ENCODE measurements at regions not wholly inside any gene's neighbourhood (a gene's known extent, or its start where the extent isn't known, plus 50 kb on each side); places are given as distances from the start of the nearest gene placed in this dataset.

DNA sequence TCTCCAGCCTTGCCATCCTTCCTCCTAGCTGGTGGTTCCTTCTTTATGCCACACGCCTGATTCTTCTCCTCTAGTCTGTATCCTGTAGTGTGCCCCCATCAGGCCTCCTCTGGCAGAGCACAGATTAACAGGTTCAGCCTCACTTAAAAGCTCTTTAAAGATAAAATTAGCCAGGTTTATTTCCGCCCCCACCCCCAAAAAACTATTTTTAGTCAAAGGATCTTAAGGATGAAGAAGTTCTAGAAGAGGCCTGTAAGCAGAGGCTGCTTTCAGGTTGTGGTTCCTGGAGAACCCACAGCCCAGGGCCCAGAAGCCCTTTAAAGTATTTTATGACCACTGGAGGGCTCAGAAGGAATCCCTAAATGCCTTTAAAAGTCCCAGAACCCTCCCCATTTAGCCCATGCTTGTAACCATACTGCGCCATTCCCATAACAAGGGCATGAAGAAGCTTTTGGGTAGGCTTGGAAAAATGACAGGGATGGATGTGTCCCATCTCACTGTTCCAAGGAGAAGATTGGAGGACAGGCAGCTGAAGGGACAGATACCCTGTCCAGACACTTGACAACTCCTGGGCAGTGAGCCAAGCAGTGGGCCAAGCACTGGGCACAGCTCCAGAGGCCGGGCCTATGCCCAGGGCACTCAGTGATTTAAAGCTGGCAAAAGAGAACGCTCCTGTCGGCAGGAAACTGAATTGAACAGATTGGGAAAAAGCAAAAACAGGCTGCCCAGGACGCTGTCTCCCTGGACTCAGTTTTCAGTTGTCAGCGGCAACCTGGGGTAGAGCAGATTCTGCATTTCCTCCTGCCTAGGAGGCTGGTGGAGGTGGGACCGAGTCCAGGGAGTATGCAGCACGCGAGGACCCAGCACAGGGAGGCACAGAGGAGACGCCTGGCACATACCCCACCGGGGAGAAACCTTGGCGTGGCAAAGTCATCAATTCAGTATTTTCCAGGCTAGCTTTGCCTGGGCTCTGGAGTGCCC, 106.3 kb upstream of the SSBP2 start:
- intact Hi-C loops (cut with DNase I; ENCODE audit: low total_unique reads), result loop anchor here (10.0 kb wide), 2 partner anchors 308 to 352 kb away; no protein-coding TSS in a partner anchor
- Histone ChIP-seq H3K4me3 (peak overlapping the region; percentile 6 to 26), H3K4me1 (peaks cover 0 to 61% (median 36%) of the 10 kb centered on the region in 4 donors), H3K36me3 (no peaks in the 10 kb centered on the region), H3K27me3 (no peaks in the 10 kb centered on the region), H3K27ac (peak overlapping the region; percentile 86 to 88), H3K9me3 (no peaks in the 10 kb centered on the region)
- TF ChIP-seq, protein P1, sequence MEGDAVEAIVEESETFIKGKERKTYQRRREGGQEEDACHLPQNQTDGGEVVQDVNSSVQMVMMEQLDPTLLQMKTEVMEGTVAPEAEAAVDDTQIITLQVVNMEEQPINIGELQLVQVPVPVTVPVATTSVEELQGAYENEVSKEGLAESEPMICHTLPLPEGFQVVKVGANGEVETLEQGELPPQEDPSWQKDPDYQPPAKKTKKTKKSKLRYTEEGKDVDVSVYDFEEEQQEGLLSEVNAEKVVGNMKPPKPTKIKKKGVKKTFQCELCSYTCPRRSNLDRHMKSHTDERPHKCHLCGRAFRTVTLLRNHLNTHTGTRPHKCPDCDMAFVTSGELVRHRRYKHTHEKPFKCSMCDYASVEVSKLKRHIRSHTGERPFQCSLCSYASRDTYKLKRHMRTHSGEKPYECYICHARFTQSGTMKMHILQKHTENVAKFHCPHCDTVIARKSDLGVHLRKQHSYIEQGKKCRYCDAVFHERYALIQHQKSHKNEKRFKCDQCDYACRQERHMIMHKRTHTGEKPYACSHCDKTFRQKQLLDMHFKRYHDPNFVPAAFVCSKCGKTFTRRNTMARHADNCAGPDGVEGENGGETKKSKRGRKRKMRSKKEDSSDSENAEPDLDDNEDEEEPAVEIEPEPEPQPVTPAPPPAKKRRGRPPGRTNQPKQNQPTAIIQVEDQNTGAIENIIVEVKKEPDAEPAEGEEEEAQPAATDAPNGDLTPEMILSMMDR (IDR thresholded peaks at IDR 0.05), result peak; percentile 35 to 46
- DNase-seq, result peak; percentile 74 to 83

- peak overlapping the region; percentile 86 to 88 for H3K27ac ChIP-seq
- H3K4me1 ChIP-seq, result peaks cover 0 to 69% (median 44%) of the 10 kb centered on the region in 4 donors
- H3K36me3 ChIP-seq, result no peaks in the 10 kb centered on the region
- no peaks in the 10 kb centered on the region for H3K9me3 ChIP-seq
- H3K4me3 ChIP-seq, result no peak overlapping the region
- intact Hi-C loops (cut with DNase I; ENCODE audit: low total_unique reads), result loop anchor here (10.0 kb wide), 2 partner anchors 309 to 351 kb away; no protein-coding TSS in a partner anchor
- H3K27me3 ChIP-seq, result no peaks in the 10 kb centered on the region
- TF ChIP-seq, protein P1 (IDR thresholded peaks at IDR 0.05), result no peak
- DNase-seq, result no peak
These were observed 104.7 kb upstream of the SSBP2 start for GRCh38 chr5:81855591-81855990.

DNA sequence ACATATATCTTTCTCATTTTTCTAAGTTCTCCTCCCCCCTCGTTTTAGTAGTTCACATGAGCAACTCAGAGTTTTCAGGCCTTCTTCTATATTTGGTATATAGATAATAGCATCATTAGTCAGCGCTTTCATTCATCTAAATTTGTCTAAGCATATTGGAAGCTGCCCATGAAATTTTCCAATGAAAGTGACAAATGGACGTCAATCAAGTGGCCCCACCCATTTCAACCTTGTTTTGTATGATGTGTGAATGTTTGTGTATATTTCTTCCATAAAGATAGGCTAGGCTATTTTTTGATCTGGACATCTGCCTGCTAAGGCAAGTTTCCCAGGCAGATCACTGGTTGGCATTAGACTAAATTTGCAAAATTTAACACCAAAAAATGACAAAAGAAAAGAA, 104.0 kb upstream of the SSBP2 start:
- peaks cover 0 to 76% (median 51%) of the 10 kb centered on the region in 4 donors for H3K4me1 ChIP-seq
- peak overlapping the region; percentile 86 to 88 for H3K27ac ChIP-seq
- no peaks in the 10 kb centered on the region for H3K27me3 ChIP-seq
- H3K4me3 ChIP-seq, result no peak overlapping the region
- H3K9me3 ChIP-seq, result no peaks in the 10 kb centered on the region
- intact Hi-C loops (cut with DNase I; ENCODE audit: low total_unique reads), result loop anchor here (5.0 to 10.0 kb wide), 3 partner anchors 117 to 350 kb away; partner anchors contain the start of gene ATG10
- TF ChIP-seq, protein P1 (IDR thresholded peaks at IDR 0.05), result no peak
- no peak for DNase-seq
- no peaks in the 10 kb centered on the region for H3K36me3 ChIP-seq

GRCh38 chr5:81854485-81854884, 103.6 kb upstream of the SSBP2 start:
- Histone ChIP-seq H3K4me1 (peaks cover 0 to 80% (median 55%) of the 10 kb centered on the region in 4 donors), H3K4me3 (no peak overlapping the region), H3K36me3 (no peaks in the 10 kb centered on the region), H3K9me3 (no peaks in the 10 kb centered on the region), H3K27ac (peak overlapping the region; percentile 86 to 88), H3K27me3 (no peaks in the 10 kb centered on the region)
- intact Hi-C loops (cut with DNase I; ENCODE audit: low total_unique reads), result loop anchor here (5.0 to 10.0 kb wide), 3 partner anchors 118 to 350 kb away; partner anchors contain the start of gene ATG10
- TF ChIP-seq, protein P1 (IDR thresholded peaks at IDR 0.05), result no peak
- no peak for DNase-seq

DNA sequence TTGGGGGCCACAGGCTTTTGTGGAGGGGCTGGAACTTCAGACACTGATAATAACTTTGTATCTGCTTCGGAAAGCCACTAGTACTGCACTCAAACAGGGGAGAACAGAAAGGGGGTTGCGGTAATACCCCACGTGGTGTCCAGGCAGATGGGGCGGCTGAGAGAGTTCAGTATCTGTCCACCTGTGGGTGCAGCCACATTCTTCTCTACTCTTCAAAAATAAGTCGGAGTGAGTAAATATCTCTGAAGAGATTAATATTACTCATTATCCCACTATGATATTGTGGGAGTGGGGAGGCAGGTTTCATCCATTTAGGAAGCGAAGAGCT, 102.1 kb upstream of the SSBP2 start:
- Histone ChIP-seq H3K27me3 (no peaks in the 10 kb centered on the region), H3K4me1 (peaks cover 0 to 89% (median 63%) of the 10 kb centered on the region in 4 donors), H3K36me3 (no peaks in the 10 kb centered on the region), H3K9me3 (no peaks in the 10 kb centered on the region), H3K4me3 (peak overlapping the region in 1 of 2 donors; percentile 62), H3K27ac (peak overlapping the region; percentile 86 to 88)
- intact Hi-C loops (cut with DNase I; ENCODE audit: low total_unique reads), result loop anchor here (5.0 to 10.0 kb wide), 3 partner anchors 119 to 348 kb away; partner anchors contain the start of gene ATG10
- TF ChIP-seq, protein P1 (IDR thresholded peaks at IDR 0.05), result no peak
- no peak for DNase-seq

All from tibial artery (tissue), 4 donors.